Breast epithelium (tissue), 3 donors: ENCODE measurements at regions not wholly inside any gene's neighbourhood (a gene's known extent, or its start where the extent isn't known, plus 50 kb on each side); places are given as distances from the start of the nearest gene placed in this dataset.

Experiments
- CTCF ChIP-seq, 3 donors: fragments of 450-650 bp; IDR thresholded peaks; one replicate each; pipeline ENCODE4 v1.5.1; 2016 to 2017; ENCODE audit warnings: antibody characterized with exemption in 3 of 3, mild to moderate bottlenecking in 3 of 3, moderate library complexity in 3 of 3
- POLR2A ChIP-seq: fragments of 450-650 bp; IDR thresholded peaks from one replicate; pipeline ENCODE4 v1.6.1; 2016; ENCODE audit warnings: antibody characterized with exemption, mild to moderate bottlenecking, moderate library complexity
- POLR2AphosphoS5 ChIP-seq, 3 donors: sonication (generic); formaldehyde crosslinking; IDR thresholded peaks; one replicate each; pipeline ENCODE4 v1.6.1; 2017; ENCODE audit warnings: antibody characterized with exemption in 3 of 3

DNA sequence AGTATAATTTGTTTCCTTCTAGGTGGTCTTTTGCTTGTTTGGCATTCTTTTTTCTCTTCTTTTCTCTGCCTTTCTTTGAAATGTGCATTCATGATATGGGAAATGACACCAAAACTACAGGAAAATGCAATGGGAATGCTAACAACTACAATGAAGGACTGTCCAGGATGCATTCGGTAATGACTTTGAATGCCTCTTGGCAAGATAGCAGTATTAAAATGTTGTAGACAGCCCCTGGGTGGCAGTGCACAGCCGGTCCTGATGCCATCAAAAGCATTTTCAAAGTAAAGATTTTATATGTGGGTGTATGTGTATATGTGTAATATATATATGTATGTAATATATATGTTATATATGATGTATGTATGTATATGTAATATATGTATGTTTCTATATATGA, 218.8 kb upstream of the MMS22L start:
- TF ChIP-seq CTCF (IDR thresholded peaks at IDR 0.05) (no peak), POLR2A (no peak), POLR2AphosphoS5 (IDR thresholded peaks at IDR 0.05) (no peak)
